Muscle of arm (tissue), 1 donor: ENCODE measurements at regions not wholly inside any gene's neighbourhood (a gene's known extent, or its start where the extent isn't known, plus 50 kb on each side); places are given as distances from the start of the nearest gene placed in this dataset.
"Not testable (repeated sequence)": the region's sequence is repeated elsewhere in the genome, so short reads cannot be mapped to it uniquely, and the experiment has no call there.

Experiments used
- DNase-seq: peaks from one replicate; pipeline ENCODE4 v3.0.0-alpha.2; 2013

- DNase-seq: no peak
These were observed 136.3 kb upstream of the PRICKLE1 start for GRCh38 chr12:42725809-42726208.

DNA sequence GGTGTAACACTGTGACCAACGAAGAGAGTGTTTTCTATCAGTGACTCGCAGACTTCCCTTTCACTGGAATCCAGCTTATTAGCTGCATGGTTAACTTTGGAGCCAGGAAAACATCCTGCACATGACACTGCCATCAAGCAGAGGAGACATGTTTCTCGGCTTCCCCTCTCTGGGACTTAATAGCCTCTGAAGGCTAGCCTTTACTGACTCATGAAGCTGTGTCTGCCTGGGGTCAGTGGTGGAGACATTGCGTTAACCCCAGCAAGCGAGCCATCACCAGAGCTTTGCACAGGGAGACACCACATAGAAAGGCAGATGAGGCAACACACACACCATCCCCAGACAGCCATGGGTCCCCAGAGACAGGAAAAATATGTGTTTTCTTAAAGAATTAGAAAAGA, 126.9 kb upstream of the PRICKLE1 start:
- DNase-seq: no peak

- not testable (repeated sequence) for DNase-seq
These were observed 124.0 kb upstream of the PRICKLE1 start for GRCh38 chr12:42713566-42713965.

GRCh38 chr12:42708374-42708773, 118.8 kb upstream of the PRICKLE1 start:
- not testable (repeated sequence) for DNase-seq

DNA sequence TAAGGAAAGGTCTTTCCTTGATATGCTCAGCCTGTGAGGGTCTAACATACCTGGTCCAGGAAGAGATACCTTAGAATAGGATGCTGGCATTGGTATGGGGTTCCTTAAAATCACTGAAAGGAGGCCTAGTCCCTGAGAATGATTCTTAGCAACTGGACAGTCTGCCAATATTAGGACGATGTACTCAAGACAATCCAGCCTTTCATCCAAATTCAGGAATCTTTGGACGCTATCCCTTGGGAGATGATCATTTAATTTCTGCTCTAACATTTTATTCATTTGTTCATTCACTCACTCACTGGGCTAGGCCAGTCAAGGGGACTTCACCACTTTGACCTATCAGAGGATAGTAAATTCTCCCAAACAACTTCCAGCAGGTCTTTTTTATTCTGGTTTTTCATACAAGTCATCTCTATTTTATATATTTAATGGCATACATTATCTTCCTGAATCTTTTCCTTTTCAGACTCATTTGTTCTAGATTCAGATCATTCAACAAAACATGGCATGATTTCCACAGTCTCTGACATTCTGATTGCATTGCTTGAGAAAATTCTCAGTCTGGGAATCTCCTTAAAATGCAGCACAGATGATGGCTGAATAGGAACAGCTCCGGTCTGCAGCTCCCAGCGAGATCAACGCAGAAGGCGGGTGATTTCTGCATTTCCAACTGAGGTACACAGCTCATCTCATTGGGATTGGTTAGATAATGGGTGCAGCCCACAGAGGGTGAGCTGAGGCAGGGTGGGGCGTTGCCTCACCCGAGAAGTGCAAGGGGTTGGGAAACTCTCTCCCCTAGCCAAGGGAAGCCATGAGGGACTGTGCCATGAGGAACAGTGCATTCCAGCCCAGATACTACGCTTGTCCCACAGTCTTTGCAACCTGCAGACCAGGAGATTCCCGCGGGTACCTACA, 118.0 kb upstream of the PRICKLE1 start:
- DNase-seq: no peak

GRCh38 chr12:42706321-42706720, 116.8 kb upstream of the PRICKLE1 start:
- no peak for DNase-seq

DNA sequence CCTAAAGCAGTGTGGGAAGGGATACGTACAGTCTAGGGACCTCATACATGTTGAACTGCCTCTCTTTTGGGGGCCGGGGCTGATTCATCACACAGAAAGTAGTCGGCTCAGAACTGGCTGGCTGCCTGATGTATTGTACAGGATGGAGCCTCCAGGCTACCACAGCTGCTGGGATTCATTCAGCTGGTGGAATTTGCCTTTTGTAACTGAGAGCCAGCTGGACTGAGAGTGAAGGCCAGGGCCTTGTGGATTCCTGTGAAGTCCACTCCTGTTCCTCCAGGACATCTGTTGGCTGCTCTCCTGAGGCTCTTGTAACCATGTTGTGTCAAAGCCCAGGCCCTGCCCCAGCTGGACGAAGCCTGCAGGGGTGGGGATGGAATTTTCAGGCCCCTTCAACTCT, 116.3 kb upstream of the PRICKLE1 start:
- DNase-seq: peak; percentile 78

- no peak for DNase-seq
These were observed 115.4 kb upstream of the PRICKLE1 start for GRCh38 chr12:42704810-42705401.

DNA sequence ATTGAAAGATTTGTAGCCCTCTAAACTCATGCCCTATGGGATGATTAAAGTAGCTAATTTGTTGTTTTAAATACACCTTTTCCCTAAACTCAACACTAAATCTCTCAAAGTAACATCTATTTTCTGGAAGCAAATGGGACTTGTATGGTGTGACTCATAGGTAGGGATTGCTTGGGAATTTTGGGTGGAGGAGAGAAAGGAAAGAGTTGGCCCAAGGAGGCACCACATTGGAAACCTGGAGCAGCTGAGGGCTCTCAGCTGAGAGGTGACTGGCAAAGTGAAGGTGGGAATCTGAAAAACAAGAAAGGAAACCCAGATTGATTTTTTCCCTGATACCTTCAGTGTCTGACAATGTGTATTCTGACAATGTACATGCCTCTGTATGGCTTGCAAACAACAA, 114.8 kb upstream of the PRICKLE1 start:
- DNase-seq: no peak

GRCh38 chr12:42701084-42701483, 111.5 kb upstream of the PRICKLE1 start:
- DNase-seq: no peak

DNA sequence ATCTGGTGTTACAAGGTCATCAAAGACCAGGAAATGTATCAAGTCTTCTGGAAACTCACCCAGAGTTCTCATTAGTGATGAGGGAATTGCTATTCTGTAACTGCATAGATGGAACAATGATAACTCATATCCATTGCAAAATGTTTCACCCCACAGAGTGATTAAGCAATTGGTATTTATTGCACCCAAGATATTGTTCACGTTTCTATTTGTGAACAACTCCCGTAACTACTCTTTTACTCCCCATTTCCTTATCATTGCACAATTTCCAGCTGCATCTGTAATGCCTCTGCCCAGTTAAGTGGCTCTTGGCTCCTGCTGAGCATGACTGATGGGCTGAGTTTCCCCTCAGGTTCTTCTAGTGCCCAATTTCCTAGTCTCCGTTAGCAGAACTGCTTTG, 108.7 kb upstream of the PRICKLE1 start:
- DNase-seq: no peak

DNA sequence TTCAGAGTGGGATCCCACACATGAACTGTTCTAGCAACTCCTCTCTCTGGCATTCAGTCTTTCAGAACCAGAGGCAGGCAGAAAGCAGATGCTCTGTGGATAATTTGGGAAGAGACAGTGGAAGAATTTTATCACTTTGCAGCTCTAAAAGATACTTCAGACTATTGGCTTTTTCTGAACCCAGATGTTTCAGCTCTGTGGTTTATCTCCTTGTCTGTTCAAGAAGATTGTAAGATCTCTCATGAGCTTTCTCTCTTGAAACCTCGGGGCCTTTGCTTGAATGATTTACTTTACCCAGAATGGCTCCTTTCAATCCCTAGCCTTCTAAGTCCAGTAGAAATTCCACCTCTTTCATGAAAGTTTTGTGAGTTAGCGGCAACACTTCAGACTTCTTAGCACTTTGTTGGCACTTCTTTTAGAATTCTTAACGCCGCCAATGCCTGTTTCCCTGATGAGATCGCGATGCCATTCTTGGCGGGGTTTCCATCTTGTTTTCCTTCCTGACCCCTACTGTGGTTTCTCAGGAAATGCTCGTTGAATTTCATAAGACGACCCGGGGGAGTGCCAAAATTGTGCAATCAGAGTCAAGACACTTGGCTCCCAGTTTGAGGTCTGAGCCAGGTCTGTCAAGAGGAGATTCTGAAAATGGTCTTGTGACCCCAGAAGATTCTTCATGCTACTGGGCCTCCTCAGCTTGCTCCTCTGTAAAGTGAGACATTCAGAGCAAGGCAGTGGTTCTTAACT, 107.0 kb upstream of the PRICKLE1 start:
- peak; percentile 28 for DNase-seq

GRCh38 chr12:42695490-42695995, 106.0 kb upstream of the PRICKLE1 start:
- DNase-seq: no peak

DNA sequence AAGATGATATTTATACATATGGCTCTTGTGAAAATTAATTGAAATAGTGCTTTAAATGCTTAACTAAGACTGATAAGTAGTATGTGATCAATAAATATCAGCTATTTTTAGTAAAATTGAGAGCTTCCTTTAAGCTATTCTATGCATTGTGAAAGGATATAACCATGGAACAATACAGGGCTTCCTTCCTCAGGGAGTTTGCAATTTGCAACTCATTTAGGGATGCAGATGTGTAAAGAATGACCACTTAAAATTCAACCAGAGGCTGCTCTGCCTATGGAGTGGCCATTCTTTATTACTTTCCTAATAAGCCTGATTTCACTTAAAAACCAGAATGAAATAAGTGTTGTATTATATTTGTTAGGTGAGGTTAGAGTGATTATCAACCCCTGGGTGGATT, 103.2 kb upstream of the PRICKLE1 start:
- DNase-seq: no peak

- no peak for DNase-seq
These were observed 102.5 kb upstream of the PRICKLE1 start for GRCh38 chr12:42691991-42692557.

- no peak for DNase-seq
These were observed 100.7 kb upstream of the PRICKLE1 start for GRCh38 chr12:42690264-42690663.

GRCh38 chr12:42689699-42690098, 100.2 kb upstream of the PRICKLE1 start:
- no peak for DNase-seq

DNA sequence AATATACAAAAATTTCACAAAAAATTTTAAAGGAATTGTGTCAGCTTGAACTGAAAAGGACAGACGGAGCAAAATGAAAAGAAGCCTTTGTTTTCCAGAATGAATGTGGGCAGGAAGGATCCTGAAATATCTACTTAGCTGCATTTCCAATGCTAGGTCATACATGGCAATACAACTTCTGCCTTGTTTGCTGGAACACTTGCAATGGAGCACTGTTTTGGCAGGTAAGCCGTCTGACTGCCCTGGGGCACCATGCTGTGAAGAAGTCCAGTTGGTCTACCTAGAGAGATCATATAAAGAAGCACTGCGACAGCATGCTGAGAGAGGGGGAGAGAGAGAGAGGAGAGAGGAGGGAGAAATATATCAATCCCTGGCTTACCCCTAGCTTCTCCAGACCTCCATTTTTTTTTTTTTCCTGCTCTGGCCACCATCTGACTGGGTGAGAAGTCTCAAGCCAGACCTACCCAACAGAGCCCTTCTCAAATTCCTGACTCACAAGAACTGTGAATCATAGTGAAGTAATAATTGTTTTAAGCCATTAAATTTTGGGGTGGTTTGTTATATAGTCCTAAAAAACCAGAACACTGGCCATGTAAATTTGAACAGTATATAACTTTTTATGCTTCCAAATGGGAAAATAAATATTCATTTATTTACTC, 97.1 kb upstream of the PRICKLE1 start:
- DNase-seq: no peak

GRCh38 chr12:42684802-42685071, 95.2 kb upstream of the PRICKLE1 start:
- DNase-seq: no peak

- no peak for DNase-seq
These were observed 94.6 kb upstream of the PRICKLE1 start for GRCh38 chr12:42683933-42684801.

DNA sequence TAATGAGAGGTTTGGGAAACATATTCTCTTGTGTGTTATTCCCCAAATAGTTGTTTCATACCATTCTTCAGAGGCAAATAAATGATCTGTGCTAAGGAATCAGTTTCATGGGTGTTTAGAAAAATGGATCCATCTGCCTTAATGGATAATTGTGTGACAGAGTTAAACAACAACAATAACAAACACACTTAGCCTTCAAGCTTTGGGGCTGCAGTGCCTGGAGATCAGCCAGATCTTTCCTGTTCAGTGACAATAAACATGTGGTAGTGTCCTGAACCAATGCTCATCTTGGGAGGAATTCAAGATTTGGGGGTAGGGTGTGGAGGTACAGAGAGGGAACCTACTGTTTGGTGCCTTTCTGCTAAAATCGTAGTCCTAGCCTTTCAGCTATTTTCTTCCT, 93.7 kb upstream of the PRICKLE1 start:
- no peak for DNase-seq
